ENCODE measurements at regions not wholly inside any gene's neighbourhood (a gene's known extent, or its start where the extent isn't known, plus 50 kb on each side); places are given as distances from the start of the nearest gene placed in this dataset.

GRCh38 chr5:89435347-89435746, 552.4 kb upstream of the MEF2C start:
- ATAC-seq, result no peak
- TF ChIP-seq ISL1 (CRISPR knock-in tag; IDR thresholded peaks at IDR 0.05) (no peak), SNAI2 (CRISPR knock-in tag; IDR thresholded peaks at IDR 0.05) (no peak), ZNF70 (CRISPR knock-in tag; IDR thresholded peaks at IDR 0.05) (no peak), RARB (CRISPR knock-in tag; IDR thresholded peaks at IDR 0.05) (no peak), ZC3H10 (CRISPR knock-in tag; IDR thresholded peaks at IDR 0.05) (no peak), GLIS3 (CRISPR knock-in tag; IDR thresholded peaks at IDR 0.05) (no peak), TCF4 (CRISPR knock-in tag; IDR thresholded peaks at IDR 0.05; ENCODE audit: borderline replicate concordance) (no peak), ZFP3 (CRISPR knock-in tag; IDR thresholded peaks at IDR 0.05) (no peak), OSR1 (CRISPR knock-in tag; IDR thresholded peaks at IDR 0.05) (no peak), CSDC2 (CRISPR knock-in tag; IDR thresholded peaks at IDR 0.05) (no peak), BACH2 (CRISPR knock-in tag; IDR thresholded peaks at IDR 0.05; ENCODE audit: borderline replicate concordance) (no peak), ZNF565 (CRISPR knock-in tag; conservative IDR thresholded peaks at IDR 0.05; ENCODE audit: low read depth) (no peak), TOX (CRISPR knock-in tag; IDR thresholded peaks at IDR 0.05; ENCODE audit: borderline replicate concordance) (no peak), ESRRG (CRISPR knock-in tag; IDR thresholded peaks at IDR 0.05) (no peak), PATZ1 (CRISPR knock-in tag; IDR thresholded peaks at IDR 0.05; ENCODE audit: borderline replicate concordance) (no peak), CREB5 (CRISPR knock-in tag; IDR thresholded peaks at IDR 0.05; ENCODE audit: low read depth) (no peak)
- TF ChIP-seq, protein P1, sequence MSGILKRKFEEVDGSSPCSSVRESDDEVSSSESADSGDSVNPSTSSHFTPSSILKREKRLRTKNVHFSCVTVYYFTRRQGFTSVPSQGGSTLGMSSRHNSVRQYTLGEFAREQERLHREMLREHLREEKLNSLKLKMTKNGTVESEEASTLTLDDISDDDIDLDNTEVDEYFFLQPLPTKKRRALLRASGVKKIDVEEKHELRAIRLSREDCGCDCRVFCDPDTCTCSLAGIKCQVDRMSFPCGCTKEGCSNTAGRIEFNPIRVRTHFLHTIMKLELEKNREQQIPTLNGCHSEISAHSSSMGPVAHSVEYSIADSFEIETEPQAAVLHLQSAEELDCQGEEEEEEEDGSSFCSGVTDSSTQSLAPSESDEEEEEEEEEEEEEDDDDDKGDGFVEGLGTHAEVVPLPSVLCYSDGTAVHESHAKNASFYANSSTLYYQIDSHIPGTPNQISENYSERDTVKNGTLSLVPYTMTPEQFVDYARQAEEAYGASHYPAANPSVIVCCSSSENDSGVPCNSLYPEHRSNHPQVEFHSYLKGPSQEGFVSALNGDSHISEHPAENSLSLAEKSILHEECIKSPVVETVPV (CRISPR knock-in tag; IDR thresholded peaks at IDR 0.05), result no peak
- TF ChIP-seq, protein P2, sequence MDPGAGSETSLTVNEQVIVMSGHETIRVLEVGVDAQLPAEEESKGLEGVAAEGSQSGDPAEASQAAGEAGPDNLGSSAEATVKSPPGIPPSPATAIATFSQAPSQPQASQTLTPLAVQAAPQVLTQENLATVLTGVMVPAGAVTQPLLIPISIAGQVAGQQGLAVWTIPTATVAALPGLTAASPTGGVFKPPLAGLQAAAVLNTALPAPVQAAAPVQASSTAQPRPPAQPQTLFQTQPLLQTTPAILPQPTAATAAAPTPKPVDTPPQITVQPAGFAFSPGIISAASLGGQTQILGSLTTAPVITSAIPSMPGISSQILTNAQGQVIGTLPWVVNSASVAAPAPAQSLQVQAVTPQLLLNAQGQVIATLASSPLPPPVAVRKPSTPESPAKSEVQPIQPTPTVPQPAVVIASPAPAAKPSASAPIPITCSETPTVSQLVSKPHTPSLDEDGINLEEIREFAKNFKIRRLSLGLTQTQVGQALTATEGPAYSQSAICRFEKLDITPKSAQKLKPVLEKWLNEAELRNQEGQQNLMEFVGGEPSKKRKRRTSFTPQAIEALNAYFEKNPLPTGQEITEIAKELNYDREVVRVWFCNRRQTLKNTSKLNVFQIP (CRISPR knock-in tag; IDR thresholded peaks at IDR 0.05; ENCODE audit: borderline replicate concordance, low read depth), result no peak

GRCh38 chr5:89428624-89429023, 545.6 kb upstream of the MEF2C start:
- TF ChIP-seq ISL1 (CRISPR knock-in tag; IDR thresholded peaks at IDR 0.05) (no peak), TCF4 (CRISPR knock-in tag; IDR thresholded peaks at IDR 0.05; ENCODE audit: borderline replicate concordance) (no peak), BACH2 (CRISPR knock-in tag; IDR thresholded peaks at IDR 0.05; ENCODE audit: borderline replicate concordance) (no peak), PPARA (CRISPR knock-in tag; IDR thresholded peaks at IDR 0.05; ENCODE audit: borderline replicate concordance) (no peak), ESRRG (CRISPR knock-in tag; IDR thresholded peaks at IDR 0.05) (no peak), ZFP30 (CRISPR knock-in tag; IDR thresholded peaks at IDR 0.05) (no peak), CREB5 (CRISPR knock-in tag; IDR thresholded peaks at IDR 0.05; ENCODE audit: low read depth) (no peak), PATZ1 (CRISPR knock-in tag; IDR thresholded peaks at IDR 0.05; ENCODE audit: borderline replicate concordance) (no peak), TOX (CRISPR knock-in tag; IDR thresholded peaks at IDR 0.05; ENCODE audit: borderline replicate concordance) (no peak)
- TF ChIP-seq, protein P2 (CRISPR knock-in tag; IDR thresholded peaks at IDR 0.05; ENCODE audit: borderline replicate concordance, low read depth), result no peak
- ATAC-seq, result no peak
